ENCODE measurements at regions not wholly inside any gene's neighbourhood (a gene's known extent, or its start where the extent isn't known, plus 50 kb on each side); places are given as distances from the start of the nearest gene placed in this dataset.

DNA sequence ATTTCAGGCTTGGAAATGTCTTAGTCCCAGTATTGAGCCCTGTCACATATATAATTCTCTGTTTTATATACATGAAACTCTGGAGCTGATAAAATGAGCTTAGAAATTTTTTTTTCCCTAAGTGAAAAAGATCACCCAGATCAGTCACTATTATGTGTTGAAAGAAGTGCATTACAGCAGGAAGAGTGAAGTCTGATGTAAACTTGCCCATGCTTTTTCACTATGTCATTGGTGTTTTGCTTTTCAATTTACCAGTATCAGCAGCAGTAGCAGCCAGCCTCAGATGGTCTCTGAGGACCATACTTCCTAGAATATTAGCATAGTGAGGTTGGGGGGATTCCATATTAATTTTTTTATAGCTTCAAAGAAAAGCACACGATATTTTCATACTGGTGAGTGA, 255.6 kb upstream of the KCNH8 start:
- Histone ChIP-seq H3K4me1 (ENCODE audit: insufficient read depth, low read length) (no peaks in the 10 kb centered on the region), H2AK5ac (ENCODE audit: insufficient read length, low read length) (no peak overlapping the region), H3K4me2 (ENCODE audit: insufficient read depth, insufficient read length, low read length) (no peak overlapping the region), H4K8ac (replicated peaks; ENCODE audit: insufficient read length, low read depth, low read length) (no peak overlapping the region), H2BK12ac (ENCODE audit: insufficient read length, low read depth, low read length) (no peak overlapping the region), H2BK5ac (ENCODE audit: insufficient read length, low read length) (no peak overlapping the region), H4K20me1 (ENCODE audit: control insufficient read depth, insufficient read depth, insufficient read length) (no peaks in the 10 kb centered on the region), H4K91ac (ENCODE audit: insufficient read length, low read depth, low read length) (no peak overlapping the region), H3K18ac (ENCODE audit: insufficient read length, low read depth, low read length) (no peak overlapping the region), H3K27ac (ENCODE audit: insufficient read length, low read depth, low read length) (no peak overlapping the region), H2AFZ (ENCODE audit: low read length) (no peak overlapping the region), H2BK120ac (ENCODE audit: low read depth, low read length, poor library complexity, severe bottlenecking) (no peak overlapping the region), H3K9me3 (ENCODE audit: control insufficient read depth, low read depth, low read length) (no peaks in the 10 kb centered on the region), H3T11ph (ENCODE audit: low read length) (no peak overlapping the region), H3K4ac (ENCODE audit: low read depth, low read length) (no peak overlapping the region), H3K23ac (ENCODE audit: insufficient read length, low read depth, low read length) (no peak overlapping the region), H2BK20ac (ENCODE audit: low read depth, low read length, poor library complexity, severe bottlenecking) (no peak overlapping the region), H3K27me3 (ENCODE audit: insufficient read depth, low read length) (no peaks in the 10 kb centered on the region), H3K79me2 (ENCODE audit: insufficient read depth, low read length) (no peaks in the 10 kb centered on the region), H3K23me2 (ENCODE audit: insufficient read length, low read depth, low read length, poor library complexity, severe bottlenecking) (no peaks in the 10 kb centered on the region), H3K14ac (ENCODE audit: insufficient read depth, low read length) (no peak overlapping the region), H3K9ac (ENCODE audit: extremely low read depth, insufficient read length, low read length) (no peak overlapping the region), H3K79me1 (ENCODE audit: insufficient read depth, low read depth, low read length, poor library complexity, severe bottlenecking) (no peaks in the 10 kb centered on the region), H3K56ac (ENCODE audit: insufficient read length, low read depth, low read length) (no peak overlapping the region), H2BK15ac (ENCODE audit: low read depth, low read length) (no peak overlapping the region), H4K5ac (ENCODE audit: insufficient read length, low read depth, low read length) (no peak overlapping the region)
- no peak overlapping the region for H3K27ac Mint-ChIP-seq
- TF ChIP-seq, protein P1, sequence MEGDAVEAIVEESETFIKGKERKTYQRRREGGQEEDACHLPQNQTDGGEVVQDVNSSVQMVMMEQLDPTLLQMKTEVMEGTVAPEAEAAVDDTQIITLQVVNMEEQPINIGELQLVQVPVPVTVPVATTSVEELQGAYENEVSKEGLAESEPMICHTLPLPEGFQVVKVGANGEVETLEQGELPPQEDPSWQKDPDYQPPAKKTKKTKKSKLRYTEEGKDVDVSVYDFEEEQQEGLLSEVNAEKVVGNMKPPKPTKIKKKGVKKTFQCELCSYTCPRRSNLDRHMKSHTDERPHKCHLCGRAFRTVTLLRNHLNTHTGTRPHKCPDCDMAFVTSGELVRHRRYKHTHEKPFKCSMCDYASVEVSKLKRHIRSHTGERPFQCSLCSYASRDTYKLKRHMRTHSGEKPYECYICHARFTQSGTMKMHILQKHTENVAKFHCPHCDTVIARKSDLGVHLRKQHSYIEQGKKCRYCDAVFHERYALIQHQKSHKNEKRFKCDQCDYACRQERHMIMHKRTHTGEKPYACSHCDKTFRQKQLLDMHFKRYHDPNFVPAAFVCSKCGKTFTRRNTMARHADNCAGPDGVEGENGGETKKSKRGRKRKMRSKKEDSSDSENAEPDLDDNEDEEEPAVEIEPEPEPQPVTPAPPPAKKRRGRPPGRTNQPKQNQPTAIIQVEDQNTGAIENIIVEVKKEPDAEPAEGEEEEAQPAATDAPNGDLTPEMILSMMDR (conservative IDR thresholded peaks at IDR 0.05) = no peak
- H3K36me3 Mint-ChIP-seq (ENCODE audit: insufficient read depth in 1 of 3, low read depth in 3 of 3) = no peaks in the 10 kb centered on the region
- no peak for DNase-seq
- H3K9me3 Mint-ChIP-seq = no peaks in the 10 kb centered on the region
- H3K27me3 Mint-ChIP-seq (ENCODE audit: low read depth) = no peaks in the 10 kb centered on the region
- H3K4me1 Mint-ChIP-seq = peaks cover 4 to 6% of the 10 kb centered on the region in 2 experiments
- no peak overlapping the region for H3K4me3 Mint-ChIP-seq
- WGBS (ENCODE audit: extremely low coverage, insufficient read length, low lambda C conversion rate) = no CpG with 5 or more reads among the region's 1 CpG
